ENCODE measurements at regions not wholly inside any gene's neighbourhood (a gene's known extent, or its start where the extent isn't known, plus 50 kb on each side); places are given as distances from the start of the nearest gene placed in this dataset.

GRCh38 chr14:25765909-25766308 lies 716.0 kb upstream of the STXBP6 start:
- H3K4me3 ChIP-seq (ENCODE audit: low read length): no peak overlapping the region
- TF ChIP-seq, protein P1, sequence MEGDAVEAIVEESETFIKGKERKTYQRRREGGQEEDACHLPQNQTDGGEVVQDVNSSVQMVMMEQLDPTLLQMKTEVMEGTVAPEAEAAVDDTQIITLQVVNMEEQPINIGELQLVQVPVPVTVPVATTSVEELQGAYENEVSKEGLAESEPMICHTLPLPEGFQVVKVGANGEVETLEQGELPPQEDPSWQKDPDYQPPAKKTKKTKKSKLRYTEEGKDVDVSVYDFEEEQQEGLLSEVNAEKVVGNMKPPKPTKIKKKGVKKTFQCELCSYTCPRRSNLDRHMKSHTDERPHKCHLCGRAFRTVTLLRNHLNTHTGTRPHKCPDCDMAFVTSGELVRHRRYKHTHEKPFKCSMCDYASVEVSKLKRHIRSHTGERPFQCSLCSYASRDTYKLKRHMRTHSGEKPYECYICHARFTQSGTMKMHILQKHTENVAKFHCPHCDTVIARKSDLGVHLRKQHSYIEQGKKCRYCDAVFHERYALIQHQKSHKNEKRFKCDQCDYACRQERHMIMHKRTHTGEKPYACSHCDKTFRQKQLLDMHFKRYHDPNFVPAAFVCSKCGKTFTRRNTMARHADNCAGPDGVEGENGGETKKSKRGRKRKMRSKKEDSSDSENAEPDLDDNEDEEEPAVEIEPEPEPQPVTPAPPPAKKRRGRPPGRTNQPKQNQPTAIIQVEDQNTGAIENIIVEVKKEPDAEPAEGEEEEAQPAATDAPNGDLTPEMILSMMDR (IDR thresholded peaks at IDR 0.05; ENCODE audit: insufficient read depth, low read depth, low read length, missing control alignments): no peak
- DNase-seq (ENCODE audit: low read depth): no peak

- TF ChIP-seq, protein P1 (IDR thresholded peaks at IDR 0.05; ENCODE audit: insufficient read depth, low read depth, low read length, missing control alignments): no peak
- DNase-seq (ENCODE audit: low read depth): no peak
- H3K4me3 ChIP-seq (ENCODE audit: low read length): no peak overlapping the region
These were observed 710.1 kb upstream of the STXBP6 start for GRCh38 chr14:25759920-25760655.

GRCh38 chr14:25759256-25759655 lies 709.3 kb upstream of the STXBP6 start:
- TF ChIP-seq, protein P1 (IDR thresholded peaks at IDR 0.05; ENCODE audit: insufficient read depth, low read depth, low read length, missing control alignments): no peak
- DNase-seq (ENCODE audit: low read depth): no peak
- H3K4me3 ChIP-seq (ENCODE audit: low read length): no peak overlapping the region

DNA sequence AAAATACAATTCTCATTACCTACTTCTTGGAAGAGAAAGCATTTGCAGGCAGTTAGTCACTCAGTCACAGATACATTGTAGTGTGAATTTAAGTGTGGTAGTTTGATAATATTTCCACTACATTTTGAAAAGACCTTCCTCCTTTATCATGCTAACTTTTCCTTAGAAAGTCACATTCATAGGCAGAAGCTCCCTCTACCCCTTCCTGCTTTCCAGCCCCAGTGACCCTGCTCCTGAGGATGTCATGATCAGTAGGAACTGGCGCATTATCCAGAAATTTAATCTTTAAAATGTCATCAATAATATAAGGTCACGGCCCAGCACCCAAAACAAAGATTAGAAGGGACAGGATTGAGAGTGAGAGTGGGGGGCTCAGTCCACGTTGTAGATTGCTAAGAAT lies 707.4 kb upstream of the STXBP6 start:
- DNase-seq (ENCODE audit: low read depth): no peak
- no peak overlapping the region for H3K4me3 ChIP-seq (ENCODE audit: low read length)
- TF ChIP-seq, protein P1 (IDR thresholded peaks at IDR 0.05; ENCODE audit: insufficient read depth, low read depth, low read length, missing control alignments): no peak

DNA sequence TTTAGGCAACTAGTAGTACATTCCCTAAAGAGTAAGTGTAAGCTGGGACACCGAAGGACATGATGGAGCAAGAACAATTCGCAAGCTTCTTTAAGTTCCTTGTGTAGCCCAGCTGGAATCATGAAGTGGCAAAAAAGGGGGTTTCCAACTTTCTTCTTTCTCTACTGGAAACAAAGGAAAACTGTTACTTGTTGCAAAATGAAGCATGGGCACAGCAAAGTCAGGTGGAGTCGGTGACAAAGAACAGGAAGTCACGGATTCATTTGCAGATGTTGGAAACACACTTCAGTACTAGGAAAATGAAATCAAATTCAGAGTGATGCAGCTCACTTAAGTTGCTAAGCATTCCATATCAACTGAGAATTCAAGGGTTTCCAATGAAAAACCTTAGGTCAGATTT lies 706.9 kb upstream of the STXBP6 start:
- TF ChIP-seq, protein P1 (IDR thresholded peaks at IDR 0.05; ENCODE audit: insufficient read depth, low read depth, low read length, missing control alignments): no peak
- H3K4me3 ChIP-seq (ENCODE audit: low read length): no peak overlapping the region
- no peak for DNase-seq (ENCODE audit: low read depth)

GRCh38 chr14:25753130-25753529 lies 703.2 kb upstream of the STXBP6 start:
- DNase-seq (ENCODE audit: low read depth): no peak
- H3K4me3 ChIP-seq (ENCODE audit: low read length): no peak overlapping the region
- TF ChIP-seq, protein P1 (IDR thresholded peaks at IDR 0.05; ENCODE audit: insufficient read depth, low read depth, low read length, missing control alignments): no peak

DNA sequence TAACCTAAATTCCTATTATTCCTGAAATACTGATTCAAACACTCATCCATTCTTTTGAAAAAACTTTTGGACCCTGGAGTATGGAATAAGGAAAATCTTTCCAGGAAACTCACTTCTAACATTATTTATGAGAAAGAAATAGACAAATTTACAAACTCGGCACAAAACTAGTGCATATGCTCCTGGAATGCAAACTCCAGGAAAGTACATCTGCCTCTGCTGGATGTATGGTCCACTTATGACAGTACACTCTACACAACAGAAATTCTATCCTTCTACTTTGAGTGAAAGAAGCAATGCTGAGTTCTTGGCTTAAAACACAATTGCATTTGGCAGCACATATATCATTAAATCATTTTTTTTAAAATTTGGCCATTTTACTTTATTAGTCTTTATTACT lies 700.5 kb upstream of the STXBP6 start:
- DNase-seq (ENCODE audit: low read depth): no peak
- TF ChIP-seq, protein P1 (IDR thresholded peaks at IDR 0.05; ENCODE audit: insufficient read depth, low read depth, low read length, missing control alignments): no peak
- no peak overlapping the region for H3K4me3 ChIP-seq (ENCODE audit: low read length)

Data from epithelial cell of esophagus (primary cell).